ENCODE measurements at regions not wholly inside any gene's neighbourhood (a gene's known extent, or its start where the extent isn't known, plus 50 kb on each side); places are given as distances from the start of the nearest gene placed in this dataset.

- no peaks in the 10 kb centered on the region for H3K36me3 ChIP-seq
- no peak for DNase-seq
Observed at GRCh38 chr3:80408030-80408721, 640.4 kb upstream of the ROBO1 start.

GRCh38 chr3:80405618-80406017 lies 637.8 kb upstream of the ROBO1 start:
- no peaks in the 10 kb centered on the region for H3K36me3 ChIP-seq
- no peaks in the 10 kb centered on the region for H3K4me1 ChIP-seq
- H3K9me3 ChIP-seq: no peaks in the 10 kb centered on the region
- no peak for TF ChIP-seq CTCF (IDR thresholded peaks at IDR 0.05)
- DNase-seq (no peak), ATAC-seq (no peak)
- intact Hi-C loops (cut with DNase I): no loop called here
- no peak overlapping the region for H3K4me3 ChIP-seq
- H3K27me3 ChIP-seq: no peaks in the 10 kb centered on the region
- H3K27ac ChIP-seq: no peak overlapping the region

More at GRCh38 chr3:80408030-80408721, 640.4 kb upstream of the ROBO1 start:
- Histone ChIP-seq H3K27ac (no peak overlapping the region), H3K9me3 (no peaks in the 10 kb centered on the region), H3K4me3 (no peak overlapping the region), H3K27me3 (no peaks in the 10 kb centered on the region), H3K4me1 (no peaks in the 10 kb centered on the region)
- ATAC-seq: no peak
- intact Hi-C loops (cut with DNase I): no loop called here
- TF ChIP-seq CTCF (IDR thresholded peaks at IDR 0.05): no peak

GRCh38 chr3:80395023-80395422 lies 627.2 kb upstream of the ROBO1 start:
- no peak for TF ChIP-seq CTCF (IDR thresholded peaks at IDR 0.05)
- intact Hi-C loops (cut with DNase I): no loop called here
- no peak overlapping the region for H3K4me3 ChIP-seq

GRCh38 chr3:80391573-80391972 lies 623.8 kb upstream of the ROBO1 start:
- H3K27me3 ChIP-seq: no peaks in the 10 kb centered on the region
- ATAC-seq: no peak
- intact Hi-C loops (cut with DNase I): no loop called here

More at GRCh38 chr3:80395023-80395422, 627.2 kb upstream of the ROBO1 start:
- no peak for DNase-seq
- Histone ChIP-seq H3K27ac (no peak overlapping the region), H3K27me3 (no peaks in the 10 kb centered on the region), H3K4me1 (no peaks in the 10 kb centered on the region), H3K36me3 (no peaks in the 10 kb centered on the region), H3K9me3 (no peaks in the 10 kb centered on the region)
- ATAC-seq: no peak

GRCh38 chr3:80384811-80385210 lies 617.0 kb upstream of the ROBO1 start:
- Histone ChIP-seq H3K4me3 (no peak overlapping the region), H3K9me3 (no peaks in the 10 kb centered on the region), H3K36me3 (no peaks in the 10 kb centered on the region), H3K27me3 (no peaks in the 10 kb centered on the region), H3K4me1 (no peaks in the 10 kb centered on the region), H3K27ac (no peak overlapping the region)
- intact Hi-C loops (cut with DNase I): no loop called here
- no peak for TF ChIP-seq CTCF (IDR thresholded peaks at IDR 0.05)
- DNase-seq: no peak
- no peak for ATAC-seq

More at GRCh38 chr3:80391573-80391972, 623.8 kb upstream of the ROBO1 start:
- H3K27ac ChIP-seq: no peak overlapping the region
- DNase-seq: no peak
- H3K36me3 ChIP-seq: no peaks in the 10 kb centered on the region
- no peaks in the 10 kb centered on the region for H3K4me1 ChIP-seq
- H3K4me3 ChIP-seq: no peak overlapping the region
- no peak for TF ChIP-seq CTCF (IDR thresholded peaks at IDR 0.05)
- no peaks in the 10 kb centered on the region for H3K9me3 ChIP-seq

- intact Hi-C loops (cut with DNase I): no loop called here
- no peaks in the 10 kb centered on the region for H3K36me3 ChIP-seq
- no peak overlapping the region for H3K27ac ChIP-seq
- H3K4me1 ChIP-seq: no peaks in the 10 kb centered on the region
- no peaks in the 10 kb centered on the region for H3K9me3 ChIP-seq
- H3K27me3 ChIP-seq: no peaks in the 10 kb centered on the region
- ATAC-seq: no peak
- H3K4me3 ChIP-seq: no peak overlapping the region
- TF ChIP-seq CTCF (IDR thresholded peaks at IDR 0.05): no peak
- no peak for DNase-seq
Observed at GRCh38 chr3:80374423-80374822, 606.6 kb upstream of the ROBO1 start.

All from upper lobe of right lung (tissue), 1 donor.